C4-2B (cell line): ENCODE measurements at regions not wholly inside any gene's neighbourhood (a gene's known extent, or its start where the extent isn't known, plus 50 kb on each side); places are given as distances from the start of the nearest gene placed in this dataset.

Source experiments
- ZFX ChIP-seq: fragments of 450-650 bp; IDR thresholded peaks from 2 replicates; pipeline ENCODE4 v1.6.1; 2017
- TF ChIP-seq, protein P1 (sequence below): fragments of 450-650 bp; conservative IDR thresholded peaks from 2 replicates; pipeline ENCODE4 v1.5.1; 2017; ENCODE audit warnings: mild to moderate bottlenecking

DNA sequence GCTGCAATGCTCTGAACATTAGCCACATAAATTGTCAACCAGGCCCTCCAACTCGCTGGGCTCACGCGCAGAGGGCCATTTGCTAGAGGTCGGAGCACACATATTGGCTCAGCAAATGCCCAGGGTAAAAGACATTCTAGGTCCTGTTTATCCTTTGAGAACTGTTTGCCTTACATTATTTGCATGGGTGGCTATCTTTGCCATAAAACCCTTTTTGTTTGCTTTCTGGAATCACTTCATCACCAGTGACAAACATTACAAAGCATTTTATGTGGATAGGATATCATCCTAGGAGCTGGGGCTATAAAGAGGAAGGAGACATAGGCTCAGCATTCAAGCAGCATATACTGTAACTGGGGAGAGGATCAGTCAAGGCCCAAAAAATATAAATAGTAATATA, 149.2 kb upstream of the RAI2 start:
- TF ChIP-seq, protein P1, sequence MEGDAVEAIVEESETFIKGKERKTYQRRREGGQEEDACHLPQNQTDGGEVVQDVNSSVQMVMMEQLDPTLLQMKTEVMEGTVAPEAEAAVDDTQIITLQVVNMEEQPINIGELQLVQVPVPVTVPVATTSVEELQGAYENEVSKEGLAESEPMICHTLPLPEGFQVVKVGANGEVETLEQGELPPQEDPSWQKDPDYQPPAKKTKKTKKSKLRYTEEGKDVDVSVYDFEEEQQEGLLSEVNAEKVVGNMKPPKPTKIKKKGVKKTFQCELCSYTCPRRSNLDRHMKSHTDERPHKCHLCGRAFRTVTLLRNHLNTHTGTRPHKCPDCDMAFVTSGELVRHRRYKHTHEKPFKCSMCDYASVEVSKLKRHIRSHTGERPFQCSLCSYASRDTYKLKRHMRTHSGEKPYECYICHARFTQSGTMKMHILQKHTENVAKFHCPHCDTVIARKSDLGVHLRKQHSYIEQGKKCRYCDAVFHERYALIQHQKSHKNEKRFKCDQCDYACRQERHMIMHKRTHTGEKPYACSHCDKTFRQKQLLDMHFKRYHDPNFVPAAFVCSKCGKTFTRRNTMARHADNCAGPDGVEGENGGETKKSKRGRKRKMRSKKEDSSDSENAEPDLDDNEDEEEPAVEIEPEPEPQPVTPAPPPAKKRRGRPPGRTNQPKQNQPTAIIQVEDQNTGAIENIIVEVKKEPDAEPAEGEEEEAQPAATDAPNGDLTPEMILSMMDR: no peak
- no peak for TF ChIP-seq ZFX
